ENCODE measurements at regions not wholly inside any gene's neighbourhood (a gene's known extent, or its start where the extent isn't known, plus 50 kb on each side); places are given as distances from the start of the nearest gene placed in this dataset.

- Histone ChIP-seq H3K9me3 (ENCODE audit: control insufficient read depth in 2 of 2, insufficient read depth in 1 of 2, low read depth in 1 of 2, low read length in 1 of 2) (peaks cover 0 to 21% of the 10 kb centered on the region in 2 donors), H3K4me1 (ENCODE audit: control insufficient read depth in 3 of 3, insufficient read depth in 2 of 3, low read depth in 1 of 3, low read length in 2 of 3) (peaks cover 0 to 3% (median 0%) of the 10 kb centered on the region in 3 donors), H3K36me3 (ENCODE audit: control insufficient read depth in 3 of 3, insufficient read depth in 2 of 3, low read depth in 1 of 3, low read length in 3 of 3) (no peaks in the 10 kb centered on the region), H3K27ac (ENCODE audit: low read depth in 1 of 3, low read length in 2 of 3) (no peak overlapping the region), H3K4me3 (ENCODE audit: low read depth in 1 of 3, low read length in 3 of 3) (no peak overlapping the region), H3K27me3 (ENCODE audit: control insufficient read depth in 3 of 3, insufficient read depth in 3 of 3, low read length in 3 of 3) (no peaks in the 10 kb centered on the region)
- FAIRE-seq (no peak), DNase-seq (no peak)
- 72 to 84% (median 82%) methylated on average over 5 of the region's 5 CpGs for WGBS, 3 donors
Observed at GRCh38 chr5:142461028-142461590, 136.3 kb upstream of the SPRY4 start.

- Histone ChIP-seq H3K27me3 (ENCODE audit: control insufficient read depth in 3 of 3, insufficient read depth in 3 of 3, low read length in 3 of 3) (no peaks in the 10 kb centered on the region), H3K9me3 (ENCODE audit: control insufficient read depth in 2 of 2, insufficient read depth in 1 of 2, low read depth in 1 of 2, low read length in 1 of 2) (peaks cover 0 to 22% of the 10 kb centered on the region in 2 donors), H3K27ac (ENCODE audit: low read depth in 1 of 3, low read length in 2 of 3) (no peak overlapping the region), H3K36me3 (ENCODE audit: control insufficient read depth in 3 of 3, insufficient read depth in 2 of 3, low read depth in 1 of 3, low read length in 3 of 3) (no peaks in the 10 kb centered on the region), H3K4me3 (ENCODE audit: low read depth in 1 of 3, low read length in 3 of 3) (no peak overlapping the region), H3K4me1 (ENCODE audit: control insufficient read depth in 3 of 3, insufficient read depth in 2 of 3, low read depth in 1 of 3, low read length in 2 of 3) (peaks cover 0 to 4% (median 0%) of the 10 kb centered on the region in 3 donors)
- 76 to 90% (median 77%) methylated on average over 1 of the region's 1 CpG for WGBS, 3 donors
- DNase-seq (no peak), FAIRE-seq (no peak)
Observed at GRCh38 chr5:142459209-142459608, 134.4 kb upstream of the SPRY4 start.

DNA sequence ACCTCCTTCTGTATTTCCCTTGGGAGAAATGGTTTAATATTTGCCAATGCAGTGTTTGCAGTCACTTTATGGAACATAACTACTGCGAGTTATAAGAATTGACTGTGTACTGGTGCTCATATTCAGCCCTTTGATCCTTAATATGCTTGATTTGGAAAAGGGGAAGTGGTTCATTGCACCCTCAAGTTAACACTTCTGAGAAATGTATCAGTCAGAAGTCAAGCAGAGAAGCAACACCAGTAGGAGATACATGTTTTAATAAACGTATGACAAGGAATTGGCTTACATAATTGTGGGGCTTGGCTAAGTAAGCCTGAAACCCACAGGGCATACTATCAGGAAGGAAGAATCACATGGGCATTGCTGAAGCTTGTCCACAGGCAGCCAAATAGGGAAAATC lies 131.0 kb upstream of the SPRY4 start:
- WGBS, 3 donors = 64 to 77% (median 76%) methylated on average over 2 of the region's 2 CpGs
- FAIRE-seq (no peak), DNase-seq (no peak)
- H3K4me3 ChIP-seq (ENCODE audit: low read depth in 1 of 3, low read length in 3 of 3) = no peak overlapping the region
- peaks cover 0 to 26% of the 10 kb centered on the region in 2 donors for H3K9me3 ChIP-seq (ENCODE audit: control insufficient read depth in 2 of 2, insufficient read depth in 1 of 2, low read depth in 1 of 2, low read length in 1 of 2)
- H3K4me1 ChIP-seq (ENCODE audit: control insufficient read depth in 3 of 3, insufficient read depth in 2 of 3, low read depth in 1 of 3, low read length in 2 of 3) = peaks cover 0 to 12% (median 0%) of the 10 kb centered on the region in 3 donors
- H3K27me3 ChIP-seq (ENCODE audit: control insufficient read depth in 3 of 3, insufficient read depth in 3 of 3, low read length in 3 of 3) = no peaks in the 10 kb centered on the region
- no peaks in the 10 kb centered on the region for H3K36me3 ChIP-seq (ENCODE audit: control insufficient read depth in 3 of 3, insufficient read depth in 2 of 3, low read depth in 1 of 3, low read length in 3 of 3)
- no peak overlapping the region for H3K27ac ChIP-seq (ENCODE audit: low read depth in 1 of 3, low read length in 2 of 3)

DNA sequence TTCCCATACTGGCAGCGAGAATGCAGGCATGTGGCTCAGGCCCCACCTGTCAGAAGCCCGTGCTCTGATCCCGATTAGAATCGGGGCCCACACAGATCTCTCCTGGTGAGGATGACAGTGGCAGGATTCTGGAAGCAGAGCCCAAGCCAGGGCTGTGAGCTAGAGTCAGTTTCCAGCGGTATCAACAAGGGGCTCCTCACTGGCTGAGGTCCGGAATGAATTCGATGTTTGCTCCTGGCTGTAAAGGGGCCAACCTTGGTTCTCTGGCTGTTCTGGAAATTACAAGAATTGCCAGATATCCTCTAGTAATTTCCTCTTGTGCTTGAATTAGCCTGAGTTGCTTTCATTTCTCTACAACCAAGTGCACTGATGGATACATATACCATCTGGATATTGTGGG lies 129.1 kb upstream of the SPRY4 start:
- H3K36me3 ChIP-seq (ENCODE audit: control insufficient read depth in 3 of 3, insufficient read depth in 2 of 3, low read depth in 1 of 3, low read length in 3 of 3) = no peaks in the 10 kb centered on the region
- peaks cover 0 to 12% (median 0%) of the 10 kb centered on the region in 3 donors for H3K4me1 ChIP-seq (ENCODE audit: control insufficient read depth in 3 of 3, insufficient read depth in 2 of 3, low read depth in 1 of 3, low read length in 2 of 3)
- FAIRE-seq (no peak), DNase-seq (peak in 1 of 2 donors; percentile 61)
- peaks cover 0 to 18% of the 10 kb centered on the region in 2 donors for H3K9me3 ChIP-seq (ENCODE audit: control insufficient read depth in 2 of 2, insufficient read depth in 1 of 2, low read depth in 1 of 2, low read length in 1 of 2)
- no peak overlapping the region for H3K4me3 ChIP-seq (ENCODE audit: low read depth in 1 of 3, low read length in 3 of 3)
- 45 to 52% (median 51%) methylated on average over 7 of the region's 7 CpGs for WGBS, 3 donors
- H3K27ac ChIP-seq (ENCODE audit: low read depth in 1 of 3, low read length in 2 of 3) = peak overlapping the region in 1 of 3 donors; percentile 5
- H3K27me3 ChIP-seq (ENCODE audit: control insufficient read depth in 3 of 3, insufficient read depth in 3 of 3, low read length in 3 of 3) = no peaks in the 10 kb centered on the region

- H3K27me3 ChIP-seq (ENCODE audit: control insufficient read depth in 3 of 3, insufficient read depth in 3 of 3, low read length in 3 of 3) = no peaks in the 10 kb centered on the region
- H3K27ac ChIP-seq (ENCODE audit: low read depth in 1 of 3, low read length in 2 of 3) = no peak overlapping the region
- peaks cover 0 to 4% of the 10 kb centered on the region in 2 donors for H3K9me3 ChIP-seq (ENCODE audit: control insufficient read depth in 2 of 2, insufficient read depth in 1 of 2, low read depth in 1 of 2, low read length in 1 of 2)
- H3K36me3 ChIP-seq (ENCODE audit: control insufficient read depth in 3 of 3, insufficient read depth in 2 of 3, low read depth in 1 of 3, low read length in 3 of 3) = no peaks in the 10 kb centered on the region
- peaks cover 0 to 12% (median 0%) of the 10 kb centered on the region in 3 donors for H3K4me1 ChIP-seq (ENCODE audit: control insufficient read depth in 3 of 3, insufficient read depth in 2 of 3, low read depth in 1 of 3, low read length in 2 of 3)
- FAIRE-seq (no peak), DNase-seq (no peak)
- no peak overlapping the region for H3K4me3 ChIP-seq (ENCODE audit: low read depth in 1 of 3, low read length in 3 of 3)
Observed at GRCh38 chr5:142450419-142450818, 125.6 kb upstream of the SPRY4 start.

GRCh38 chr5:142447887-142448286 lies 123.1 kb upstream of the SPRY4 start:
- 78 to 81% (median 80%) methylated on average over 1 of the region's 1 CpG for WGBS, 3 donors

DNA sequence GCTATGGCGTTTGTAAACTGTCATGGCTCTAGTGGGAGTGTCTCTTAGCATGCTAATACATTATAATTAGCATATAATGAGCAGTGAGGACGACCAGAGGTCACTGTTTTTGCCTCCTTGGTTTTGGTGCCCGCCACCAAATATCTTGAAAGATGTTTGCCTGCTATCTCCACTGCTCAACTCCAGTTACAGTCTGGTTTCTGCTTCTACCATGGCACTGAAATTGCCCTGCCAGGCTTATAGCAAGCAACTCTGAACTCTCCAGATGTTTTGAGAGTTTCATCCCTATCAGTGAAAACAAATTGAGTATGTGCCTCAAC lies 122.1 kb upstream of the SPRY4 start:
- peak overlapping the region in 1 of 3 donors; percentile 15 for H3K27ac ChIP-seq (ENCODE audit: low read depth in 1 of 3, low read length in 2 of 3)
- H3K4me1 ChIP-seq (ENCODE audit: control insufficient read depth in 3 of 3, insufficient read depth in 2 of 3, low read depth in 1 of 3, low read length in 2 of 3) = no peaks in the 10 kb centered on the region
- FAIRE-seq (no peak), DNase-seq (no peak)
- H3K36me3 ChIP-seq (ENCODE audit: control insufficient read depth in 3 of 3, insufficient read depth in 2 of 3, low read depth in 1 of 3, low read length in 3 of 3) = no peaks in the 10 kb centered on the region
- no peaks in the 10 kb centered on the region for H3K27me3 ChIP-seq (ENCODE audit: control insufficient read depth in 3 of 3, insufficient read depth in 3 of 3, low read length in 3 of 3)
- peaks cover 0 to 4% of the 10 kb centered on the region in 2 donors for H3K9me3 ChIP-seq (ENCODE audit: control insufficient read depth in 2 of 2, insufficient read depth in 1 of 2, low read depth in 1 of 2, low read length in 1 of 2)
- no peak overlapping the region for H3K4me3 ChIP-seq (ENCODE audit: low read depth in 1 of 3, low read length in 3 of 3)
- 49 to 60% (median 54%) methylated on average over 3 of the region's 3 CpGs for WGBS, 3 donors

More at GRCh38 chr5:142447887-142448286, 123.1 kb upstream of the SPRY4 start:
- H3K27ac ChIP-seq (ENCODE audit: low read depth in 1 of 3, low read length in 2 of 3) = no peak overlapping the region
- DNase-seq (no peak), FAIRE-seq (no peak)
- no peaks in the 10 kb centered on the region for H3K27me3 ChIP-seq (ENCODE audit: control insufficient read depth in 3 of 3, insufficient read depth in 3 of 3, low read length in 3 of 3)
- H3K4me1 ChIP-seq (ENCODE audit: control insufficient read depth in 3 of 3, insufficient read depth in 2 of 3, low read depth in 1 of 3, low read length in 2 of 3) = no peaks in the 10 kb centered on the region
- no peak overlapping the region for H3K4me3 ChIP-seq (ENCODE audit: low read depth in 1 of 3, low read length in 3 of 3)
- no peaks in the 10 kb centered on the region for H3K36me3 ChIP-seq (ENCODE audit: control insufficient read depth in 3 of 3, insufficient read depth in 2 of 3, low read depth in 1 of 3, low read length in 3 of 3)
- peaks cover 0 to 4% of the 10 kb centered on the region in 2 donors for H3K9me3 ChIP-seq (ENCODE audit: control insufficient read depth in 2 of 2, insufficient read depth in 1 of 2, low read depth in 1 of 2, low read length in 1 of 2)

DNA sequence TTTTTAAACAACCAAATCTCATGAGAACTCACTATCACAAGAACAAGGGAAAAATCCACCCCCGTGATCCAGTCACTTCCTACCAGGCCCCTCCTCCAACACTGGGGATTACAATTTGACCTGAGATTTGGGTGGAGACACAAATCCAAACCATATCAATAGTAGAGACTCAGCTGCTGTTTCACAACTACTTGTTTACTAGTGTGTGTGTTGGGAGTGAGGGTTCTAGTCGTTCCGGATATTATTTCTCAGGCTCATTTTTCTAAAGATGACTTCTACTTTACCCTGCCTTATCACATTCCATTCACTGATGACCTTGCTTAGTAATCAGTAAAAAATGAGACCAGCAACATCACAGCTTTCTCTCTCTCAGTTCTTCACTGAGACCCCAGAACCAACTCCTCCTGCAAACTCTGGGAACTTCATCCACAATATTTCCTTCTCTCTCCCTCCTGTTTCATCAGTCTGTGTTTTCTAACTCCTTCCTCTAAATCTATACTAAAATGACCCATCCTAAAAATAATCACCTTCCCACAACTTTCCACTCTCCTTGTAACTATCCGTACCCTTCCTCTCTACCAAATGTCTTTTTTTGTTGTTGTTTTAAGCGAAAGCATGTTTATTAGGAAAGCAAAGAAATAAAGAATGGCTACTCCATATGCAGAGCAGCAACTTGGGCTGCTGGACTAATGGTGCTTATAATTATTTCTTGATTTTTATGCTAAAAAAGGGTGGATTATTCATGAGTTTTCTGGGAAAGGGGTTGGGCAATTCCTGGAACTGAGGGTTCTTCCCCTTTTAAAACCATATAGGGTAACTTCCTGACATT lies 121.5 kb upstream of the SPRY4 start:
- no peak for FAIRE-seq
- WGBS, 3 donors = 70 to 78% (median 77%) methylated on average over 5 of the region's 5 CpGs

More for the DNA sequence above, 121.5 kb upstream of the SPRY4 start:
- Histone ChIP-seq H3K27me3 (ENCODE audit: control insufficient read depth in 3 of 3, insufficient read depth in 3 of 3, low read length in 3 of 3) (no peaks in the 10 kb centered on the region), H3K27ac (ENCODE audit: low read depth in 1 of 3, low read length in 2 of 3) (peak overlapping the region in 1 of 3 donors; percentile 49), H3K4me1 (ENCODE audit: control insufficient read depth in 3 of 3, insufficient read depth in 2 of 3, low read depth in 1 of 3, low read length in 2 of 3) (no peaks in the 10 kb centered on the region), H3K9me3 (ENCODE audit: control insufficient read depth in 2 of 2, insufficient read depth in 1 of 2, low read depth in 1 of 2, low read length in 1 of 2) (peaks cover 0 to 4% of the 10 kb centered on the region in 2 donors), H3K4me3 (ENCODE audit: low read depth in 1 of 3, low read length in 3 of 3) (no peak overlapping the region), H3K36me3 (ENCODE audit: control insufficient read depth in 3 of 3, insufficient read depth in 2 of 3, low read depth in 1 of 3, low read length in 3 of 3) (no peaks in the 10 kb centered on the region)
- DNase-seq = no peak
